Neural cell (in vitro differentiated cells): ENCODE measurements at regions not wholly inside any gene's neighbourhood (a gene's known extent, or its start where the extent isn't known, plus 50 kb on each side); places are given as distances from the start of the nearest gene placed in this dataset.

ENCODE experiments used
- H2AFZ ChIP-seq: fragments of 200-600, 300-800 bp; sonication (generic), shearing (Covaris generic); 2 replicates; pipeline ENCODE4 v1.6.0; 2014; ENCODE audit warnings: low read depth, mild to moderate bottlenecking, antibody characterized with exemption, low read length, moderate library complexity
- H3F3A ChIP-seq: fragments of 200-600 bp; shearing (Covaris generic); 2 replicates; pipeline ENCODE4 v1.6.1; 2016; ENCODE audit warnings: mild to moderate bottlenecking, moderate library complexity, mixed read lengths, antibody characterized with exemption, low read length; ENCODE audit not compliant: insufficient read depth, poor library complexity, severe bottlenecking
- H3K27ac ChIP-seq: fragments of 200-600, 300-800 bp; sonication (generic), shearing (Covaris generic); 2 replicates; pipeline ENCODE4 v1.5.1; 2014; ENCODE audit warnings: mild to moderate bottlenecking, low read length, moderate library complexity
- H3K27me3 ChIP-seq: fragments of 300-800, 200-600 bp; sonication (generic), shearing (Covaris generic); 2 replicates; pipeline ENCODE4 v1.6.0; 2014; ENCODE audit warnings: mild to moderate bottlenecking, low read depth, low read length, moderate library complexity; ENCODE audit not compliant: insufficient read depth
- H3K36me3 ChIP-seq: fragments of 300-800, 200-600 bp; sonication (generic), shearing (Covaris generic); 2 replicates; pipeline ENCODE4 v1.5.1; 2014; ENCODE audit warnings: mild to moderate bottlenecking, antibody characterized with exemption, low read length, moderate library complexity; ENCODE audit not compliant: insufficient read depth
- H3K4me2 ChIP-seq: fragments of 300-800, 200-600 bp; sonication (generic), shearing (Covaris generic); 2 replicates; pipeline ENCODE4 v1.6.0; 2014; ENCODE audit warnings: mild to moderate bottlenecking, low read length
- H3K4me3 ChIP-seq: fragments of 300-800, 200-600 bp; sonication (generic), shearing (Covaris generic); 2 replicates; pipeline ENCODE4 v1.5.1; 2014; ENCODE audit warnings: mild to moderate bottlenecking, low read length, moderate library complexity
- H3K79me2 ChIP-seq: fragments of 200-600 bp; shearing (Covaris generic); replicated peaks from 2 replicates; pipeline ENCODE4 v1.6.0; 2014; ENCODE audit warnings: mild to moderate bottlenecking, low read length, moderate library complexity; ENCODE audit not compliant: insufficient read depth
- H3K9ac ChIP-seq: fragments of 300-800, 200-600 bp; sonication (generic), shearing (Covaris generic); 2 replicates; pipeline ENCODE4 v1.6.1; 2016; ENCODE audit warnings: mild to moderate bottlenecking, low read length, mixed read lengths
- H3K9me2 ChIP-seq: fragments of 200-600 bp; shearing (Covaris generic); 2 replicates; pipeline ENCODE4 v1.6.1; 2016; ENCODE audit warnings: mild to moderate bottlenecking, low read length, mixed read lengths; ENCODE audit not compliant: insufficient read depth
- H3K9me3 ChIP-seq: fragments of 200-600, 300-800 bp; sonication (generic), shearing (Covaris generic); 2 replicates; pipeline ENCODE4 v1.6.1; 2016; ENCODE audit warnings: mild to moderate bottlenecking, mixed run types, low read length, moderate library complexity, mixed read lengths
- H4K20me1 ChIP-seq: fragments of 200-600 bp; shearing (Covaris generic); 2 replicates; pipeline ENCODE4 v1.6.1; 2016; ENCODE audit warnings: mild to moderate bottlenecking, mixed run types; ENCODE audit not compliant: insufficient read depth
- CTCF ChIP-seq: fragments of 450-650 bp; IDR thresholded peaks from 2 replicates; pipeline ENCODE4 v1.5.1; 2014; ENCODE audit warnings: antibody characterized with exemption, mild to moderate bottlenecking, moderate library complexity; ENCODE audit not compliant: poor library complexity, severe bottlenecking
- EP300 ChIP-seq: fragments of 450-650 bp; conservative IDR thresholded peaks from 2 replicates; pipeline ENCODE4 v1.6.1; 2014; ENCODE audit warnings: antibody characterized with exemption, mild to moderate bottlenecking, moderate library complexity; ENCODE audit not compliant: poor library complexity, severe bottlenecking
- EZH2 ChIP-seq: fragments of 200-600, 300-800 bp; shearing (Covaris generic), sonication (generic); IDR thresholded peaks from 2 replicates; pipeline ENCODE4 v1.6.1; 2014; ENCODE audit warnings: antibody characterized with exemption, low read length, borderline replicate concordance, mild to moderate bottlenecking; ENCODE audit not compliant: insufficient read depth, poor library complexity, severe bottlenecking
- MXI1 ChIP-seq: fragments of 450-650 bp; conservative IDR thresholded peaks from 2 replicates; pipeline ENCODE4 v1.6.1; 2014; ENCODE audit warnings: antibody characterized with exemption, mild to moderate bottlenecking; ENCODE audit not compliant: poor library complexity, severe bottlenecking
- POLR2AphosphoS5 ChIP-seq: IDR thresholded peaks from 2 replicates; pipeline ENCODE4 v1.6.1; 2012
- RAD21 ChIP-seq: fragments of 450-650 bp; conservative IDR thresholded peaks from 2 replicates; pipeline ENCODE4 v1.6.1; 2014; ENCODE audit warnings: antibody characterized with exemption, mild to moderate bottlenecking, moderate library complexity
- REST ChIP-seq: IDR thresholded peaks from 2 replicates; pipeline ENCODE4 v1.6.1; 2012; ENCODE audit warnings: borderline replicate concordance
- SMC3 ChIP-seq: fragments of 450-650 bp; conservative IDR thresholded peaks from 2 replicates; pipeline ENCODE4 v1.6.1; 2014; ENCODE audit warnings: antibody characterized with exemption, mild to moderate bottlenecking, moderate library complexity; ENCODE audit not compliant: poor library complexity
- TAF1 ChIP-seq: IDR thresholded peaks from 2 replicates; pipeline ENCODE4 v1.6.1; 2012; ENCODE audit warnings: low read depth

GRCh38 chr1:119204961-119205357 lies 64.5 kb upstream of the WARS2 start:
- H3K79me2 ChIP-seq: no peaks in the 10 kb centered on the region
- no peaks in the 10 kb centered on the region for H3K9me3 ChIP-seq
- TF ChIP-seq POLR2AphosphoS5: no peak
- TF ChIP-seq EP300: no peak
- TF ChIP-seq EZH2: no peak
- TF ChIP-seq REST: no peak
- TF ChIP-seq RAD21: no peak
- no peak for TF ChIP-seq CTCF
- no peak for TF ChIP-seq MXI1
- no peak for TF ChIP-seq TAF1
- no peak for TF ChIP-seq SMC3
- no peak overlapping the region for H3K4me3 ChIP-seq
- no peaks in the 10 kb centered on the region for H3F3A ChIP-seq
- no peaks in the 10 kb centered on the region for H3K36me3 ChIP-seq
- no peak overlapping the region for H3K9ac ChIP-seq
- no peaks in the 10 kb centered on the region for H3K27me3 ChIP-seq
- no peak overlapping the region for H3K27ac ChIP-seq
- H3K4me2 ChIP-seq: no peak overlapping the region
- H2AFZ ChIP-seq: no peak overlapping the region
- no peaks in the 10 kb centered on the region for H4K20me1 ChIP-seq
- no peaks in the 10 kb centered on the region for H3K9me2 ChIP-seq

GRCh38 chr1:119209061-119209460 lies 68.6 kb upstream of the WARS2 start:
- no peaks in the 10 kb centered on the region for H3K79me2 ChIP-seq
- no peaks in the 10 kb centered on the region for H3F3A ChIP-seq
- H3K4me2 ChIP-seq: no peak overlapping the region
- no peaks in the 10 kb centered on the region for H4K20me1 ChIP-seq
- H3K9ac ChIP-seq: no peak overlapping the region
- no peaks in the 10 kb centered on the region for H3K9me3 ChIP-seq
- H3K36me3 ChIP-seq: no peaks in the 10 kb centered on the region
- TF ChIP-seq TAF1: no peak
- H3K27ac ChIP-seq: no peak overlapping the region
- H3K4me3 ChIP-seq: no peak overlapping the region
- no peak overlapping the region for H2AFZ ChIP-seq
- H3K9me2 ChIP-seq: no peaks in the 10 kb centered on the region
- H3K27me3 ChIP-seq: no peaks in the 10 kb centered on the region
